H1 (cell line): ENCODE measurements at regions not wholly inside any gene's neighbourhood (a gene's known extent, or its start where the extent isn't known, plus 50 kb on each side); places are given as distances from the start of the nearest gene placed in this dataset.

Experiments used
- ATF3 ChIP-seq: IDR thresholded peaks from 2 replicates; pipeline ENCODE4 v1.6.1; 2011; ENCODE audit warnings: low read depth, mild to moderate bottlenecking, low read length; ENCODE audit not compliant: insufficient read depth
- POLR2AphosphoS5 ChIP-seq: IDR thresholded peaks from 2 replicates; pipeline ENCODE4 v1.6.1; 2011; ENCODE audit warnings: low read depth, low read length

- no peak for TF ChIP-seq POLR2AphosphoS5
- TF ChIP-seq ATF3, result no peak
Observed at GRCh38 chr2:75787532-75788132, 76.9 kb upstream of the GCFC2 start (continued).
